Psoas muscle (tissue), 7 donors: ENCODE measurements at regions not wholly inside any gene's neighbourhood (a gene's known extent, or its start where the extent isn't known, plus 50 kb on each side); places are given as distances from the start of the nearest gene placed in this dataset.

Experiments
- ATAC-seq, 4 donors: fragments of 200-7000 bp; cut with Tn5 transposase; one replicate each; pipeline ENCODE4 v1.9.1; 2020; ENCODE audit warnings: moderate library complexity in 3 of 4, mild to moderate bottlenecking in 2 of 4
- DNase-seq, 2 donors: peaks; one replicate each; pipeline ENCODE4 v3.0.0-alpha.2; 2020
- H3K27ac ChIP-seq: fragments of 200-600 bp; one replicate; pipeline ENCODE4 v1.8.0; 2022
- H3K27me3 ChIP-seq, 3 donors: fragments of 200-600 bp in 1 of 3; one replicate each; pipeline versions ENCODE4 v1.6.1 to v1.8.0; 2013 to 2022; ENCODE audit warnings: low read length in 2 of 3, mild to moderate bottlenecking in 2 of 3, moderate library complexity in 1 of 3; ENCODE audit not compliant: insufficient read depth in 3 of 3
- H3K36me3 ChIP-seq, 2 donors: fragments of 200-600 bp in 1 of 2; one replicate each; pipeline versions ENCODE4 v1.6.1 to v1.8.0; 2013 to 2022; ENCODE audit warnings: low read depth in 1 of 2, mild to moderate bottlenecking in 1 of 2, moderate library complexity in 1 of 2; ENCODE audit not compliant: insufficient read depth in 1 of 2
- H3K4me1 ChIP-seq: fragments of 200-600 bp; one replicate; pipeline ENCODE4 v1.8.0; 2022
- H3K4me3 ChIP-seq: fragments of 200-600 bp; one replicate; pipeline ENCODE4 v1.8.0; 2022; ENCODE audit warnings: mild to moderate bottlenecking
- H3K9me3 ChIP-seq: fragments of 200-600 bp; one replicate; pipeline ENCODE4 v1.8.0; 2022
- CTCF ChIP-seq: fragments of 200-600 bp; IDR thresholded peaks from one replicate; pipeline ENCODE4 v1.8.0; 2022; ENCODE audit warnings: antibody characterized with exemption
- WGBS, 3 donors: extraction: QIAGEN DNeasy Blood & Tissue Kit; methylation state at CpG; one replicate each; pipeline versions ENCODE4 v1.1.6 to v1.1.7; 2013; 5-methylcytosine and 5-hydroxymethylcytosine counted together
- intact Hi-C, 2 donors: fragments of 100-400 bp; cut with DNase I; formaldehyde crosslinking; loops; one replicate each; pipeline versions ENCODE4 v1.11.0 to v1.14.2; 2022
- donor health status: healthy with polysubstance abuse.
- donor health status: DM: no; HTN: no; CAD: no; lungs with moderate emphysema.
- donor health status: Bipolar disorder and iron deficiency.
- donor health status: healthy.
- donor health status: DM: yes; HTN: yes; CAD: no.
- donor health status: DM: no; HTN: no; CAD: no.
- donor health status: DM: yes; HTN: yes; CAD: no.

- DNase-seq (no peak), ATAC-seq (no peak)
- Histone ChIP-seq H3K27ac (no peak overlapping the region), H3K4me1 (no peaks in the 10 kb centered on the region), H3K36me3 (no peaks in the 10 kb centered on the region), H3K27me3 (no peaks in the 10 kb centered on the region), H3K4me3 (no peak overlapping the region), H3K9me3 (no peaks in the 10 kb centered on the region)
- intact Hi-C loops, result no loop called here
- TF ChIP-seq CTCF, result no peak
- 88 to 89% (median 88%) methylated on average over 3 of the region's 3 CpGs for WGBS, 3 donors
Measured at GRCh38 chr3:154666542-154666941, 236.6 kb upstream of the GPR149 start.

DNA sequence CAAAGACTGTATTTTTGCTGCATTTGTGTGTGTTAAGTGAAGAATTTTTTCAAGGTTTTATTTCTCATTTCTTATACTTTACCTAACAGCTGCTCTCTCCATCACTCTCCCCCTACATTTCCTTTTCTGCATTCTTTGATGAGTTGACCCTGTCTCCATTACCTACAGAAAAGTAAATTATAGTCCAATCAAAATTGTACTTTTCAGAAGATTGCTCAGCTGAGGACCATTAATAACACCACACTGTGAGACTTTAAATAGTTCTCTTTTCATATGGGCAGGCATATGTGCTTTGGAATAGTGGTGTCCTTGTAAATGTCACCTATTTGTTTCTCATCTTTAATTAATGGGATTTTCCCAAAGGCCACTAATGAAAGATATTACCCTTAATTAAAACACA, 234.7 kb upstream of the GPR149 start:
- H3K9me3 ChIP-seq, result no peaks in the 10 kb centered on the region
- H3K27me3 ChIP-seq, result no peaks in the 10 kb centered on the region
- no peaks in the 10 kb centered on the region for H3K4me1 ChIP-seq
- intact Hi-C loops, result no loop called here
- no peak overlapping the region for H3K27ac ChIP-seq
- ATAC-seq (no peak), DNase-seq (no peak)
- no peaks in the 10 kb centered on the region for H3K36me3 ChIP-seq
- no peak overlapping the region for H3K4me3 ChIP-seq
- no peak for TF ChIP-seq CTCF

DNA sequence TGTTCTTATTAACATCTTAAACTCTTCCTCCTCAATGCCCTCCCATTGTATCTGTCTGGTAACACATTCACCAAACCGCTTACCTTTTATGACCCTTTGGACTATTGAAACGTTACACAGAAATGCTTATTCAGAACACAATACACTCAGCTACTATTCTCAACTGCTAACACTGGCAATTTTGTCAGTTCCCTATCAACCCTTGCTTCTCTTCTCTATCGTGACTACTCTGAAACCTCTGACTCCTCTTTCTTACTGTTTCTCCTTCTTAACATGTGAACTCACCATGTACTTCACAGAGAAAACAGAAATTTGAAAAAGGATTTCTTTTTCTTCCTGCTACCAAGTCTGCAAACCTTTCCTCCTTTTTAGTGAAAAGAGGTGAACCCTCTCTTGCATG, 232.9 kb upstream of the GPR149 start:
- no peak overlapping the region for H3K4me3 ChIP-seq
- no peaks in the 10 kb centered on the region for H3K9me3 ChIP-seq
- no peaks in the 10 kb centered on the region for H3K27me3 ChIP-seq
- H3K27ac ChIP-seq, result no peak overlapping the region
- no peak for TF ChIP-seq CTCF
- no peaks in the 10 kb centered on the region for H3K36me3 ChIP-seq
- ATAC-seq, result no peak
- DNase-seq, result no peak
- intact Hi-C loops, result no loop called here
- no peaks in the 10 kb centered on the region for H3K4me1 ChIP-seq
- 76 to 78% (median 77%) methylated on average over 3 of the region's 3 CpGs for WGBS, 3 donors

- Histone ChIP-seq H3K36me3 (no peaks in the 10 kb centered on the region), H3K27me3 (no peaks in the 10 kb centered on the region), H3K27ac (no peak overlapping the region), H3K9me3 (no peaks in the 10 kb centered on the region), H3K4me1 (no peaks in the 10 kb centered on the region), H3K4me3 (no peak overlapping the region)
- no peak for DNase-seq
- 62 to 63% (median 63%) methylated on average over 2 of the region's 2 CpGs for WGBS, 3 donors
- no peak for ATAC-seq
- intact Hi-C loops, result no loop called here
- TF ChIP-seq CTCF, result no peak
Measured at GRCh38 chr3:154660811-154661210, 230.8 kb upstream of the GPR149 start.

GRCh38 chr3:154658000-154658399, 228.0 kb upstream of the GPR149 start:
- H3K4me3 ChIP-seq, result no peak overlapping the region
- no peaks in the 10 kb centered on the region for H3K9me3 ChIP-seq
- DNase-seq, result no peak
- no peak for ATAC-seq
- H3K36me3 ChIP-seq, result no peaks in the 10 kb centered on the region
- intact Hi-C loops, result no loop called here
- H3K27ac ChIP-seq, result no peak overlapping the region
- no peak for TF ChIP-seq CTCF
- H3K27me3 ChIP-seq, result no peaks in the 10 kb centered on the region
- H3K4me1 ChIP-seq, result no peaks in the 10 kb centered on the region
